ENCODE measurements at regions not wholly inside any gene's neighbourhood (a gene's known extent, or its start where the extent isn't known, plus 50 kb on each side); places are given as distances from the start of the nearest gene placed in this dataset.

- no peaks in the 10 kb centered on the region for H3K9me1 ChIP-seq (ENCODE audit: control insufficient read depth, extremely low read depth, insufficient read depth, low read length)
- H3K79me2 ChIP-seq (ENCODE audit: control insufficient read depth, insufficient read depth, low read length) = no peaks in the 10 kb centered on the region
- H3K4me3 ChIP-seq (ENCODE audit: control insufficient read depth in 2 of 3, extremely low read depth in 1 of 3, insufficient read depth in 2 of 3, low read depth in 1 of 3, low read length in 3 of 3) = no peak overlapping the region
- FAIRE-seq (no peak), DNase-seq (ENCODE audit: low read depth, low spot score) (no peak)
- H3K9me3 ChIP-seq (ENCODE audit: control insufficient read depth, low read depth, low read length) = no peaks in the 10 kb centered on the region
- no peaks in the 10 kb centered on the region for H3K36me3 ChIP-seq (ENCODE audit: control insufficient read depth in 2 of 2, extremely low read depth in 1 of 2, insufficient read depth in 2 of 2, low read length in 2 of 2)
- H3K4me1 ChIP-seq (ENCODE audit: control insufficient read depth, extremely low read depth, insufficient read depth, low read length) = peaks cover 5% of the 10 kb centered on the region
- no peak overlapping the region for H2AFZ ChIP-seq (ENCODE audit: control insufficient read depth, low read length)
- no peak overlapping the region for H3K4me2 ChIP-seq (ENCODE audit: control insufficient read depth, extremely low read depth, insufficient read depth, low read depth, low read length)
- no peaks in the 10 kb centered on the region for H4K20me1 ChIP-seq (ENCODE audit: control insufficient read depth, extremely low read depth, insufficient read depth, low read length)
- H3K27ac ChIP-seq (ENCODE audit: control insufficient read depth, insufficient read depth, low read length) = no peak overlapping the region
- TF ChIP-seq EZH2 (IDR thresholded peaks at IDR 0.05; ENCODE audit: low read length) (no peak), CTCF (optimal IDR thresholded peaks at IDR 0.05 in 1 of 3, IDR thresholded peaks at IDR 0.05 in 1 of 3, conservative IDR thresholded peaks at IDR 0.05 in 1 of 3; ENCODE audit: extremely low read depth in 1 of 3, insufficient read depth in 2 of 3, low read length in 3 of 3) (no peak)
- H3K9ac ChIP-seq (ENCODE audit: control insufficient read depth, extremely low read depth, insufficient read depth, low read length) = no peak overlapping the region
- dilution Hi-C loops (cut with MboI; ENCODE audit: extremely low pct_ligation_motif_present, low sequenced_read_pairs) = no loop called here
- H3K27me3 ChIP-seq (ENCODE audit: control insufficient read depth, extremely low read depth, insufficient read depth, low read length) = no peaks in the 10 kb centered on the region
Observed at GRCh38 chr17:78291944-78292910, 60.8 kb downstream of the TMEM235 start.

- Histone ChIP-seq H3K27me3 (ENCODE audit: control insufficient read depth, extremely low read depth, insufficient read depth, low read length) (no peaks in the 10 kb centered on the region), H3K9me1 (ENCODE audit: control insufficient read depth, extremely low read depth, insufficient read depth, low read length) (no peaks in the 10 kb centered on the region), H3K4me1 (ENCODE audit: control insufficient read depth, extremely low read depth, insufficient read depth, low read length) (peaks cover 5% of the 10 kb centered on the region), H3K9me3 (ENCODE audit: control insufficient read depth, low read depth, low read length) (no peaks in the 10 kb centered on the region), H3K4me2 (ENCODE audit: control insufficient read depth, extremely low read depth, insufficient read depth, low read depth, low read length) (no peak overlapping the region), H3K27ac (ENCODE audit: control insufficient read depth, insufficient read depth, low read length) (no peak overlapping the region), H3K4me3 (ENCODE audit: control insufficient read depth in 2 of 3, extremely low read depth in 1 of 3, insufficient read depth in 2 of 3, low read depth in 1 of 3, low read length in 3 of 3) (no peak overlapping the region), H4K20me1 (ENCODE audit: control insufficient read depth, extremely low read depth, insufficient read depth, low read length) (no peaks in the 10 kb centered on the region), H3K36me3 (ENCODE audit: control insufficient read depth in 2 of 2, extremely low read depth in 1 of 2, insufficient read depth in 2 of 2, low read length in 2 of 2) (no peaks in the 10 kb centered on the region), H3K9ac (ENCODE audit: control insufficient read depth, extremely low read depth, insufficient read depth, low read length) (no peak overlapping the region), H3K79me2 (ENCODE audit: control insufficient read depth, insufficient read depth, low read length) (no peaks in the 10 kb centered on the region), H2AFZ (ENCODE audit: control insufficient read depth, low read length) (no peak overlapping the region)
- no peak for DNase-seq (ENCODE audit: low read depth, low spot score)
- FAIRE-seq = no peak
- dilution Hi-C loops (cut with MboI; ENCODE audit: extremely low pct_ligation_motif_present, low sequenced_read_pairs) = no loop called here
- no peak for TF ChIP-seq EZH2 (IDR thresholded peaks at IDR 0.05; ENCODE audit: low read length)
- no peak for TF ChIP-seq CTCF (optimal IDR thresholded peaks at IDR 0.05 in 1 of 3, IDR thresholded peaks at IDR 0.05 in 1 of 3, conservative IDR thresholded peaks at IDR 0.05 in 1 of 3; ENCODE audit: extremely low read depth in 1 of 3, insufficient read depth in 2 of 3, low read length in 3 of 3)
Observed at GRCh38 chr17:78290721-78291120, 59.3 kb downstream of the TMEM235 start.
